ENCODE measurements at regions not wholly inside any gene's neighbourhood (a gene's known extent, or its start where the extent isn't known, plus 50 kb on each side); places are given as distances from the start of the nearest gene placed in this dataset.

- DNase-seq (no peak), ATAC-seq (ENCODE audit: low read depth) (no peak)
- TF ChIP-seq CEBPB (IDR thresholded peaks at IDR 0.05; ENCODE audit: low read depth, low read length): peak; percentile 56
- TF ChIP-seq RCOR1 (IDR thresholded peaks at IDR 0.05; ENCODE audit: insufficient replicate concordance, low read length): no peak
- H3K27ac ChIP-seq (ENCODE audit: insufficient read depth, low read length): no peak overlapping the region
- no peak overlapping the region for H3K18ac ChIP-seq (ENCODE audit: low read depth, low read length)
- no peak overlapping the region for H2AFZ ChIP-seq (replicated peaks; ENCODE audit: low read length, poor library complexity)
- no peak overlapping the region for H3K9ac ChIP-seq (ENCODE audit: low read depth, low read length)
- no CpG with 5 or more reads among the region's 2 CpGs for WGBS, 2 experiments (ENCODE audit: extremely low coverage in 2 of 2, insufficient read length in 1 of 2)
- no peak overlapping the region for H4K5ac ChIP-seq (ENCODE audit: low read depth, low read length)
- ChIA-PET CTCF (no interaction called here), POLR2A (ENCODE audit: unreplicated experiment) (no interaction called here)
- H3K9me3 ChIP-seq (ENCODE audit: control insufficient read depth, insufficient read depth, low read length): no peaks in the 10 kb centered on the region
- no peak overlapping the region for H3K23ac ChIP-seq (ENCODE audit: low read depth, low read length)
- H3K56ac ChIP-seq (ENCODE audit: extremely low read depth, insufficient read depth, low read length): no peak overlapping the region
- no peak overlapping the region for H3K4me3 ChIP-seq (ENCODE audit: insufficient read depth, low read depth, low read length)
- H3K4ac ChIP-seq (ENCODE audit: low read depth, low read length): no peak overlapping the region
- H3K4me2 ChIP-seq (ENCODE audit: low read depth, low read length): no peak overlapping the region
- dilution Hi-C loops (cut with HindIII; ENCODE audit: low sequenced_read_pairs, unreplicated experiment): no loop called here
- BruUV-seq (replicated peaks): no TSS peak
- no peaks in the 10 kb centered on the region for H3K36me3 ChIP-seq (ENCODE audit: control insufficient read depth, insufficient read depth, low read length)
- H3K4me1 ChIP-seq (ENCODE audit: control insufficient read depth, insufficient read depth, low read length): no peaks in the 10 kb centered on the region
- H4K8ac ChIP-seq (ENCODE audit: low read depth in 2 of 2, low read length in 2 of 2): no peak overlapping the region
- H2BK15ac ChIP-seq (ENCODE audit: low read depth, low read length): no peak overlapping the region
- H2BK20ac ChIP-seq (ENCODE audit: low read depth, low read length): no peak overlapping the region
- H3K14ac ChIP-seq (replicated peaks; ENCODE audit: low read depth, low read length): no peak overlapping the region
- intact Hi-C loops (cut with micrococcal nuclease): no loop called here
- no peak overlapping the region for H2AK9ac ChIP-seq (replicated peaks; ENCODE audit: low read depth, low read length, poor library complexity)
- H2AK5ac ChIP-seq (ENCODE audit: low read depth, low read length): no peak overlapping the region
- H2BK5ac ChIP-seq (ENCODE audit: low read depth, low read length, poor library complexity, severe bottlenecking): no peak overlapping the region
- H2BK120ac ChIP-seq (ENCODE audit: low read depth, low read length): no peak overlapping the region
- H3K9me1 ChIP-seq (ENCODE audit: insufficient read depth, low read length): 0 out of 2 replicates have a peak, but pooled peaks cover 3% of the 10 kb centered on the region
- no peak overlapping the region for H4K91ac ChIP-seq (ENCODE audit: insufficient read depth, low read depth, low read length)
- H3K79me1 ChIP-seq (ENCODE audit: low read depth in 1 of 2, low read length in 2 of 2): no peaks in the 10 kb centered on the region
- in situ Hi-C loops (cut with MboI; ENCODE audit: low sequenced_read_pairs): no loop called here
- H3K27me3 ChIP-seq (ENCODE audit: control insufficient read depth, insufficient read depth, low read length): no peaks in the 10 kb centered on the region
- H4K20me1 ChIP-seq (ENCODE audit: insufficient read depth, low read length): no peaks in the 10 kb centered on the region
Observed at GRCh38 chr12:78778339-78778738, 86.2 kb upstream of the SYT1 start.
